Ovary (tissue), 3 donors: ENCODE measurements at regions not wholly inside any gene's neighbourhood (a gene's known extent, or its start where the extent isn't known, plus 50 kb on each side); places are given as distances from the start of the nearest gene placed in this dataset.

Source experiments
- CTCF ChIP-seq, 3 donors: fragments of 450-650 bp in 2 of 3; fragments of 200-600 bp in 1 of 3; IDR thresholded peaks; one replicate each; pipeline versions ENCODE4 v1.5.1 to v1.8.0; 2016 to 2022; ENCODE audit warnings: antibody characterized with exemption in 3 of 3, mild to moderate bottlenecking in 1 of 3
- EP300 ChIP-seq: sonication (generic); formaldehyde crosslinking; IDR thresholded peaks from one replicate; pipeline ENCODE4 v1.6.1; 2017; ENCODE audit warnings: antibody characterized with exemption
- POLR2A ChIP-seq: fragments of 450-650 bp; IDR thresholded peaks from one replicate; pipeline ENCODE4 v1.6.1; 2017; ENCODE audit warnings: antibody characterized with exemption, mild to moderate bottlenecking, moderate library complexity
- donor health status: DM: no; HTN: no; CAD: no.

- TF ChIP-seq CTCF (IDR thresholded peaks at IDR 0.05), result no peak
- TF ChIP-seq EP300, result no peak
- no peak for TF ChIP-seq POLR2A
Observed at GRCh38 chr18:61141691-61142090, 191.5 kb upstream of the CDH20 start.
